H1 (cell line): ENCODE measurements at regions not wholly inside any gene's neighbourhood (a gene's known extent, or its start where the extent isn't known, plus 50 kb on each side); places are given as distances from the start of the nearest gene placed in this dataset.

Source experiments
- CTCF ChIA-PET: fragments of 300-600 bp; sonication (Branson Sonifier 250); formaldehyde crosslinking; loops from one replicate; lab custom pipeline; 2021; ENCODE audit not compliant: partially characterized antibody; lab: Charles Lee
- POLR2A ChIA-PET: fragments of 300-600 bp; sonication (Branson Sonifier 250); formaldehyde crosslinking; loops from one replicate; lab custom pipeline; 2021; ENCODE audit warnings: inconsistent platforms; ENCODE audit not compliant: partially characterized antibody; lab: Charles Lee
- DNase-seq, 2 experiments: peaks; one replicate each; pipeline versions ENCODE4 v3.0.0 to v3.0.0-alpha.2; 2010 to 2022; ENCODE audit warnings: low spot score in 2 of 2, low read depth in 1 of 2, mixed read lengths in 1 of 2
- FAIRE-seq: peaks from 2 replicates; lab custom pipeline; 2011; peaks lifted over from hg19 to GRCh38; lab: Jason Lieb, UNC
- H2AFZ ChIP-seq: 2 replicates; pipeline ENCODE4 v1.8.1; 2012; ENCODE audit warnings: low read length, inconsistent platforms
- H2AK5ac ChIP-seq: 2 replicates; pipeline ENCODE4 v1.6.1; 2013; ENCODE audit warnings: low read depth, low read length
- H2BK120ac ChIP-seq: replicated peaks from 2 replicates; pipeline ENCODE3; 2013; ENCODE audit warnings: low read depth, low read length, inconsistent platforms
- H2BK12ac ChIP-seq: 2 replicates; pipeline ENCODE4 v1.6.1; 2013; ENCODE audit warnings: low read depth, low read length
- H2BK15ac ChIP-seq: 2 replicates; pipeline ENCODE4 v1.6.1; 2013; ENCODE audit warnings: low read length
- H2BK20ac ChIP-seq: 2 replicates; pipeline ENCODE4 v1.6.1; 2013; ENCODE audit warnings: low read length
- H2BK5ac ChIP-seq: 2 replicates; pipeline ENCODE4 v1.6.1; 2013; ENCODE audit warnings: low read depth, low read length
- H3K14ac ChIP-seq: 2 replicates; pipeline ENCODE4 v1.6.1; 2013; ENCODE audit warnings: inconsistent platforms; ENCODE audit not compliant: insufficient read length
- H3K18ac ChIP-seq: 2 replicates; pipeline ENCODE4 v1.6.1; 2013; ENCODE audit warnings: low read length; ENCODE audit errors: extremely low read depth
- H3K23ac ChIP-seq: 2 replicates; pipeline ENCODE4 v1.6.1; 2013; ENCODE audit warnings: inconsistent platforms; ENCODE audit not compliant: insufficient read length
- H3K23me2 ChIP-seq: 2 replicates; pipeline ENCODE4 v1.6.1; 2013; ENCODE audit warnings: low read depth, low read length
- H3K27ac ChIP-seq: 2 replicates; pipeline ENCODE4 v1.6.1; 2011; ENCODE audit warnings: low read depth, low read length, inconsistent platforms
- H3K27me3 ChIP-seq, 4 experiments: replicated peaks in 1 of 4; 1 replicate in 1 of 4; 2 replicates in 3 of 4; pipeline versions ENCODE4 v1.6.1 to v1.8.1; 2011 to 2013; ENCODE audit warnings: low read length in 3 of 4, mild to moderate bottlenecking in 3 of 4, inconsistent platforms in 2 of 4, mixed read lengths in 2 of 4, moderate library complexity in 1 of 4; ENCODE audit not compliant: control insufficient read depth in 3 of 4, insufficient read depth in 3 of 4; ENCODE audit errors: extremely low read depth in 1 of 4
- H3K36me3 ChIP-seq, 4 experiments: 2 replicates each; pipeline versions ENCODE4 v1.6.1 to v1.8.1; 2011 to 2013; ENCODE audit warnings: mild to moderate bottlenecking in 4 of 4, low read length in 3 of 4, moderate library complexity in 2 of 4, control low read depth in 1 of 4, inconsistent platforms in 1 of 4; ENCODE audit not compliant: insufficient read depth in 4 of 4, control insufficient read depth in 2 of 4
- H3K4ac ChIP-seq: replicated peaks from 2 replicates; pipeline ENCODE3; 2013; ENCODE audit warnings: low read length, low read depth, mixed read lengths, inconsistent platforms; ENCODE audit not compliant: insufficient read length
- H3K4me1 ChIP-seq, 4 experiments: replicated peaks in 1 of 4; 1 replicate in 1 of 4; 2 replicates in 3 of 4; pipeline versions ENCODE4 v1.6.1 to v1.8.1; 2011 to 2013; ENCODE audit warnings: low read length in 3 of 4, inconsistent platforms in 2 of 4, mixed read lengths in 1 of 4; ENCODE audit not compliant: insufficient read depth in 4 of 4, control insufficient read depth in 3 of 4
- H3K4me2 ChIP-seq, 2 experiments: 2 replicates each; pipeline versions ENCODE4 v1.6.1 to v1.8.1; 2011 to 2013; ENCODE audit warnings: low read depth in 2 of 2, low read length in 2 of 2, control low read depth in 1 of 2, inconsistent platforms in 1 of 2, mild to moderate bottlenecking in 1 of 2; ENCODE audit not compliant: insufficient read depth in 1 of 2
- H3K4me3 ChIP-seq, 4 experiments: fragments of 200-600, 300-600 bp in 1 of 4; sonication (generic), shearing (Covaris generic), sonication (Bioruptor Twin) in 1 of 4; 2 replicates each; pipeline versions ENCODE4 v1.5.1 to v1.8.1; 2011 to 2016; ENCODE audit warnings: low read length in 4 of 4, low read depth in 3 of 4, control low read depth in 2 of 4, inconsistent platforms in 2 of 4, mild to moderate bottlenecking in 2 of 4, mixed read lengths in 1 of 4, moderate library complexity in 1 of 4; ENCODE audit not compliant: insufficient read depth in 2 of 4; ENCODE audit errors: extremely low read depth in 1 of 4
- H3K56ac ChIP-seq: replicated peaks from 2 replicates; pipeline ENCODE3; 2013; ENCODE audit warnings: low read depth, mild to moderate bottlenecking, mixed read lengths, low read length, inconsistent platforms; ENCODE audit not compliant: insufficient read length
- H3K79me1 ChIP-seq: 2 replicates; pipeline ENCODE4 v1.6.1; 2013; ENCODE audit warnings: low read depth, low read length, control low read depth
- H3K79me2 ChIP-seq, 2 experiments: 2 replicates each; pipeline versions ENCODE4 v1.6.1 to v1.8.1; 2012 to 2013; ENCODE audit warnings: low read length in 2 of 2, mild to moderate bottlenecking in 2 of 2, inconsistent platforms in 1 of 2; ENCODE audit not compliant: insufficient read depth in 2 of 2, control insufficient read depth in 1 of 2
- H3K9ac ChIP-seq, 4 experiments: replicated peaks in 1 of 4; 1 replicate in 1 of 4; 2 replicates in 3 of 4; pipeline versions ENCODE4 v1.6.1 to v1.8.1; 2011 to 2013; ENCODE audit warnings: low read depth in 3 of 4, low read length in 3 of 4, control low read depth in 2 of 4, mild to moderate bottlenecking in 2 of 4, moderate library complexity in 2 of 4, inconsistent platforms in 1 of 4; ENCODE audit errors: extremely low read depth in 1 of 4
- H3K9me3 ChIP-seq, 2 experiments: 2 replicates each; pipeline versions ENCODE4 v1.6.1 to v1.8.1; 2012 to 2013; ENCODE audit warnings: mild to moderate bottlenecking in 2 of 2, moderate library complexity in 2 of 2, control low read depth in 1 of 2, inconsistent platforms in 1 of 2, low read depth in 1 of 2, low read length in 1 of 2, mixed read lengths in 1 of 2; ENCODE audit not compliant: insufficient read depth in 2 of 2
- H4K20me1 ChIP-seq, 2 experiments: replicated peaks in 1 of 2; 2 replicates each; pipeline versions ENCODE3 to v1.8.1; 2011 to 2013; ENCODE audit warnings: inconsistent platforms in 2 of 2, low read length in 2 of 2, mild to moderate bottlenecking in 1 of 2; ENCODE audit not compliant: insufficient read depth in 2 of 2, control insufficient read depth in 1 of 2
- H4K5ac ChIP-seq: 2 replicates; pipeline ENCODE4 v1.6.1; 2013; ENCODE audit warnings: low read length, low read depth, mixed read lengths, inconsistent platforms; ENCODE audit not compliant: insufficient read length
- H4K8ac ChIP-seq: 2 replicates; pipeline ENCODE4 v1.8.0; 2013; ENCODE audit warnings: mild to moderate bottlenecking, moderate library complexity, low read length, inconsistent platforms; ENCODE audit not compliant: insufficient read depth; ENCODE audit errors: extremely low read depth
- H4K91ac ChIP-seq: replicated peaks from 2 replicates; pipeline ENCODE3; 2013; ENCODE audit warnings: low read length, mixed read lengths, inconsistent platforms; ENCODE audit not compliant: insufficient read length
- CBX8 ChIP-seq: fragments of 300-800, 300-1000 bp; sonication (generic); IDR thresholded peaks from 2 replicates; pipeline ENCODE4 v1.7.1; 2016; ENCODE audit warnings: low read depth, low read length, borderline replicate concordance
- FOSL1 ChIP-seq: IDR thresholded peaks from 2 replicates; pipeline ENCODE4 v1.6.1; 2011; ENCODE audit warnings: mild to moderate bottlenecking, low read depth, low read length, moderate library complexity; ENCODE audit not compliant: insufficient read depth
- HDAC6 ChIP-seq: IDR thresholded peaks from one replicate; pipeline ENCODE4 v1.7.1; 2012; ENCODE audit warnings: low read depth, mild to moderate bottlenecking, inconsistent platforms, low read length, moderate library complexity
- MAFK ChIP-seq: IDR thresholded peaks from 2 replicates; pipeline ENCODE4 v1.6.1; 2012; ENCODE audit warnings: low read depth, mild to moderate bottlenecking, improper control_type of control experiment, low read length
- POLR2A ChIP-seq, 2 experiments: IDR thresholded peaks; 1 replicate in 1 of 2; 2 replicates in 1 of 2; pipeline ENCODE4 v1.6.1; 2011; ENCODE audit warnings: low read depth in 2 of 2, low read length in 2 of 2, mild to moderate bottlenecking in 2 of 2; ENCODE audit errors: control extremely low read depth in 1 of 2
- SRF ChIP-seq: IDR thresholded peaks from 2 replicates; pipeline ENCODE4 v1.6.1; 2011; ENCODE audit warnings: mild to moderate bottlenecking, low read depth, low read length, moderate library complexity
- WGBS, 2 experiments: shearing (Covaris generic) in 1 of 2; methylation state at CpG; one replicate each; pipeline versions ENCODE4 v1.1.6 to v1.1.7; 2013 to 2015; ENCODE audit warnings: low lambda C conversion rate in 2 of 2, mixed read lengths in 2 of 2, inconsistent platforms in 1 of 2, low coverage in 1 of 2, missing lambda C conversion rate in 1 of 2; ENCODE audit not compliant: insufficient replicate concordance in 2 of 2, insufficient coverage in 1 of 2, insufficient read length in 1 of 2; ENCODE audit errors: extremely low coverage in 1 of 2, missing lambda C conversion rate in 1 of 2; 5-methylcytosine and 5-hydroxymethylcytosine counted together

DNA sequence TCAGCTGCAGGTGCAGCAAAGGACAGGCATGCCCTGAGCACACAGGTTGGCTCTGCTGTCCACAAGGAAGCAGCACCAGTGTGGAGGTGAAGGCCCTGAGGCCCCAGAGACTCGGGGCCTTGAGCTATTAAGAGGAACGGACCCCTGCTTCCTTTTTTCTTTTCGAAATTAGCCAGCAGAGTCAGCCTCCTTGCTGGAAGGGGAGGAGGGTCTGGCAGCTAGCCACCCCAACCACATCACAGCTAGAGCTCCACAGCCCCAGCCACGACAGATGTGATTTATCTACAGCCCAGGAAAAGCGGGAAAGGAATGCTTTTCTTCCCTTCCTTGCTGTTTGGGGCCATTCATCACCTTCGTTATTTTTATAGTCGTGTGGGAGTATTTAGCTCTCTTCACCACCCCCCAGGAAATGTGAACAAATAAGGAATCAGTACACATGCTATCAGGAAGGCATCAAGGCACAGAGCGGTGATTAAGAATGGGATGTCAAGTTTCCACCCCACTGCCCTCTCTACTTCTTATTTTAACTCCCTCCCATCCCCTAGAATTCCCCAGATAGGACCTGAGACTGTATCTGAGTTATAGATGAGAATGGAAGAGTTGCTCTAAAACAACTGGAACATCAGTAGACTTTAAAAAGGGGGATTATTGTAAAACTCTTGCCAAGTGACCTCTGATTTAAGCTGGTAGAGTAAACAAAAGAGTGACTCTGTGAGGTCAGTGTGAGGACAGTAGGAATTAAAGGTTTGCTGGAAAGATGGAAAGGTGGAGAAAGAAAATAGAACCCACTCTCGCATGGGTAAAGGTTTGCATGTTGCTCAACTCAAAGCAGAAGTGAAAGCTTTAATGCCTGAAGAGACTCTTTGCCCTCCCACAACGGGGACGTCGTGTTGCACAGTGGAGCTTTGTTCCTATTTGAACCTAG, 224.7 kb upstream of the GJB5 start:
- no peak overlapping the region for H3K4me3 ChIP-seq
- no peak for TF ChIP-seq SRF
- no peak for TF ChIP-seq POLR2A (IDR thresholded peaks at IDR 0.05; ENCODE audit: control extremely low read depth in 1 of 2, low read depth in 2 of 2, low read length in 2 of 2)
- TF ChIP-seq HDAC6: no peak
- TF ChIP-seq MAFK: no peak
- TF ChIP-seq CBX8: no peak
- no peak for TF ChIP-seq FOSL1
- no peak overlapping the region for H3K18ac ChIP-seq
- no peaks in the 10 kb centered on the region for H3K9me3 ChIP-seq
- no peak overlapping the region for H3K9ac ChIP-seq
- FAIRE-seq (no peak), DNase-seq (no peak)
- no peak overlapping the region for H2BK12ac ChIP-seq
- no peak overlapping the region for H3K4ac ChIP-seq
- H2AFZ ChIP-seq: no peak overlapping the region
- no peak overlapping the region for H3K14ac ChIP-seq
- H3K4me2 ChIP-seq: no peak overlapping the region
- no peak overlapping the region for H2BK20ac ChIP-seq
- no peak overlapping the region for H2BK120ac ChIP-seq
- ChIA-PET CTCF (interaction anchor here (0.5 to 5.8 kb wide), 6 partner anchors 10 to 590 kb away, joined by 3 to 63 read pairs (median 4); no protein-coding TSS in a partner anchor), POLR2A (no interaction called here)
- no peak overlapping the region for H3K27ac ChIP-seq
- 81% methylated on average over 12 of the region's 12 CpGs; no CpG with 5 or more reads in 1 of the 2 experiments for WGBS, 2 experiments
- no peaks in the 10 kb centered on the region for H3K79me1 ChIP-seq
- H3K4me1 ChIP-seq: no peaks in the 10 kb centered on the region; a peak in 1 of 7 replicates
- no peak overlapping the region for H2AK5ac ChIP-seq
- H2BK5ac ChIP-seq: no peak overlapping the region
- no peak overlapping the region for H4K8ac ChIP-seq
- no peak overlapping the region for H3K23ac ChIP-seq
- H3K23me2 ChIP-seq: no peaks in the 10 kb centered on the region
- no peak overlapping the region for H3K56ac ChIP-seq
- H2BK15ac ChIP-seq: no peak overlapping the region
- no peak overlapping the region for H4K5ac ChIP-seq
- H3K79me2 ChIP-seq: no peaks in the 10 kb centered on the region
- H3K27me3 ChIP-seq: no peaks in the 10 kb centered on the region
- H3K36me3 ChIP-seq: no peaks in the 10 kb centered on the region
- no peaks in the 10 kb centered on the region for H4K20me1 ChIP-seq
- H4K91ac ChIP-seq: no peak overlapping the region
